Astrocyte (in vitro differentiated cells and primary cell): ENCODE measurements at regions not wholly inside any gene's neighbourhood (a gene's known extent, or its start where the extent isn't known, plus 50 kb on each side); places are given as distances from the start of the nearest gene placed in this dataset.

Source experiments
- DNase-seq: peaks from one replicate; pipeline ENCODE4 v3.0.0-alpha.2; 2010; ENCODE audit warnings: low read depth
- FAIRE-seq: peaks from 2 replicates; lab custom pipeline; 2011; peaks lifted over from hg19 to GRCh38; lab: Jason Lieb, UNC
- H2AFZ ChIP-seq: 2 replicates; pipeline ENCODE4 v1.6.0; 2012; ENCODE audit warnings: low read depth, low read length, inconsistent platforms
- H3K27ac ChIP-seq: 2 replicates; pipeline ENCODE4 v1.5.1; 2011; ENCODE audit warnings: low read depth, low read length, inconsistent platforms
- H3K27me3 ChIP-seq: 2 replicates; pipeline ENCODE4 v1.6.0; 2011; ENCODE audit warnings: low read length, inconsistent platforms; ENCODE audit not compliant: insufficient read depth
- H3K36me3 ChIP-seq: 2 replicates; pipeline ENCODE4 v1.5.1; 2011; ENCODE audit warnings: low read length, inconsistent platforms; ENCODE audit not compliant: insufficient read depth
- H3K4me1 ChIP-seq: 2 replicates; pipeline ENCODE4 v1.5.1; 2011; ENCODE audit warnings: low read length, inconsistent platforms; ENCODE audit not compliant: insufficient read depth
- H3K4me2 ChIP-seq: 2 replicates; pipeline ENCODE4 v1.6.0; 2012; ENCODE audit warnings: low read length, inconsistent platforms
- H3K4me3 ChIP-seq: 2 replicates; pipeline ENCODE4 v1.5.1; 2011; ENCODE audit warnings: low read depth, mild to moderate bottlenecking, low read length, inconsistent platforms; ENCODE audit not compliant: insufficient read depth
- H3K79me2 ChIP-seq: 2 replicates; pipeline ENCODE4 v1.6.0; 2012; ENCODE audit warnings: mild to moderate bottlenecking, low read length, inconsistent platforms; ENCODE audit not compliant: insufficient read depth
- H3K9ac ChIP-seq: 2 replicates; pipeline ENCODE4 v1.6.0; 2012; ENCODE audit warnings: mild to moderate bottlenecking, low read length, inconsistent platforms
- H3K9me3 ChIP-seq: 2 replicates; pipeline ENCODE4 v1.5.1; 2012; ENCODE audit warnings: low read depth, mild to moderate bottlenecking, low read length, inconsistent platforms; ENCODE audit not compliant: insufficient read depth
- H4K20me1 ChIP-seq: 2 replicates; pipeline ENCODE4 v1.6.0; 2012; ENCODE audit warnings: low read length, inconsistent platforms; ENCODE audit not compliant: insufficient read depth
- H3K27ac Mint-ChIP-seq: one replicate; pipeline ENCODE4 v1.8.0; 2021; ENCODE audit warnings: mild to moderate bottlenecking, mixed read lengths; ENCODE audit not compliant: unreplicated experiment
- H3K27me3 Mint-ChIP-seq: one replicate; pipeline ENCODE4 v1.8.0; 2021; ENCODE audit warnings: low read depth, mixed read lengths; ENCODE audit not compliant: unreplicated experiment
- H3K36me3 Mint-ChIP-seq: one replicate; pipeline ENCODE4 v1.8.0; 2021; ENCODE audit warnings: low read depth, mixed read lengths; ENCODE audit not compliant: unreplicated experiment
- H3K4me1 Mint-ChIP-seq: one replicate; pipeline ENCODE4 v1.8.0; 2021; ENCODE audit warnings: low read depth, mixed read lengths; ENCODE audit not compliant: unreplicated experiment
- H3K4me3 Mint-ChIP-seq: one replicate; pipeline ENCODE4 v1.8.0; 2021; ENCODE audit warnings: mild to moderate bottlenecking, moderate library complexity, mixed read lengths; ENCODE audit not compliant: unreplicated experiment
- H3K9me3 Mint-ChIP-seq: one replicate; pipeline ENCODE4 v1.8.0; 2021; ENCODE audit warnings: mild to moderate bottlenecking, mixed read lengths; ENCODE audit not compliant: unreplicated experiment
- CTCF ChIP-seq: IDR thresholded peaks from 2 replicates; pipeline ENCODE4 v1.5.1; 2011; ENCODE audit warnings: low read depth, mild to moderate bottlenecking, inconsistent platforms, low read length, moderate library complexity; ENCODE audit not compliant: insufficient read depth
- EZH2 ChIP-seq: IDR thresholded peaks from 2 replicates; pipeline ENCODE4 v1.6.1; 2012; ENCODE audit warnings: mild to moderate bottlenecking, low read length, inconsistent platforms; ENCODE audit not compliant: insufficient read depth

- no peaks in the 10 kb centered on the region for H3K27me3 ChIP-seq
- H3K4me2 ChIP-seq, result no peak overlapping the region
- H4K20me1 ChIP-seq, result no peaks in the 10 kb centered on the region
- Mint-ChIP-seq H3K4me1 (no peaks in the 10 kb centered on the region), H3K27me3 (peaks cover 63% of the 10 kb centered on the region), H3K4me3 (no peak overlapping the region), H3K36me3 (no peaks in the 10 kb centered on the region), H3K27ac (no peak overlapping the region), H3K9me3 (no peaks in the 10 kb centered on the region)
- H3K79me2 ChIP-seq, result no peaks in the 10 kb centered on the region
- no peaks in the 10 kb centered on the region for H3K9me3 ChIP-seq
- FAIRE-seq, result no peak
- H2AFZ ChIP-seq, result no peak overlapping the region
- no peak for TF ChIP-seq EZH2
- no peak for TF ChIP-seq CTCF
- no peaks in the 10 kb centered on the region for H3K4me1 ChIP-seq
- H3K9ac ChIP-seq, result no peak overlapping the region
- H3K4me3 ChIP-seq, result no peak overlapping the region
- no peak overlapping the region for H3K27ac ChIP-seq
- no peak for DNase-seq
- H3K36me3 ChIP-seq, result no peaks in the 10 kb centered on the region
Observed at GRCh38 chr22:22973336-22973735, 85.7 kb downstream of the IGLL5 start.

- no peak overlapping the region for H3K9ac ChIP-seq
- no peak for TF ChIP-seq CTCF
- no peak for TF ChIP-seq EZH2
- H4K20me1 ChIP-seq, result no peaks in the 10 kb centered on the region
- peaks cover 2% of the 10 kb centered on the region for H3K9me3 Mint-ChIP-seq
- H3K4me2 ChIP-seq, result no peak overlapping the region
- no peak overlapping the region for H2AFZ ChIP-seq
- H3K27me3 ChIP-seq, result no peaks in the 10 kb centered on the region
- H3K4me3 Mint-ChIP-seq, result no peak overlapping the region
- H3K27ac ChIP-seq, result no peak overlapping the region
- H3K4me1 Mint-ChIP-seq, result no peaks in the 10 kb centered on the region
- H3K36me3 Mint-ChIP-seq, result no peaks in the 10 kb centered on the region
- no peaks in the 10 kb centered on the region for H3K36me3 ChIP-seq
- no peak overlapping the region for H3K4me3 ChIP-seq
- no peaks in the 10 kb centered on the region for H3K9me3 ChIP-seq
- FAIRE-seq (no peak), DNase-seq (no peak)
- H3K4me1 ChIP-seq, result no peaks in the 10 kb centered on the region
- H3K79me2 ChIP-seq, result no peaks in the 10 kb centered on the region
- peaks cover 61% of the 10 kb centered on the region for H3K27me3 Mint-ChIP-seq
- no peak overlapping the region for H3K27ac Mint-ChIP-seq
Observed at GRCh38 chr22:22974156-22974555, 86.5 kb downstream of the IGLL5 start.

DNA sequence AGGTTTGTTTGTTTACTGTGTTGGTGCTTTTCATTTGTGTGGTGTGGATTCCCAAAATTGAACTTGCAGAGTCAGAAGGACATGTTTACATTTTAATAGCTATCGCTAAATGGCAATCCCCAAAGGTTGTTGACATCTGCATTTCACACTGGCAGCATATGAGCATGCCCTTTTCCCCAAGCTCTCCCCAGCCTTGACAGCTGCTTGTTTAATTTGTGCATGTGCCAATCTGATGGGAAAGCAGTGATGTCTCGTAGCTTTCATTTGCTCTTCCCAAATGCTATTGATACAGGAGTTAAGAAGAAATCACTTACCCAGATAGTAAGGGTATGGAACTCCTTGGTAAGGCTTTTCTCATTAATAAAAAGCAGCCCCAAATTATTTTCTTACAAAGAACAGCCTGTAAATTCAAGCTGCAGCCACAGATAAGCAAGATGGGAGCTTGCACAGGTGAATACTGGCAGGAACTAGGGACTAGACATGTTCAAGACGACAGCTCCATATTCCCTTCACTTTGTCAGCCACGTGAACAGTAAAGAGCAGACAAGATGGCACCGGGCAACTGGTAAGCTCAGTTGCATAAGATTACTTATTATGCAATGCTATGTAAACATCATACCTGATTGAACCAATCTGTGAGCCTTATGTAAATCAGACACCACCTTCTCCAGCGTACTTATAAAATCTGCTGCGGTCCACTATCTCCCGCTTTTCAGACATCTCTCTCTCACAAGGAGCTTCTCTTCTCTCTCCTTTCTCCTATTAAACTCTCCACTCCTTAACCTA lies 87.4 kb downstream of the IGLL5 start:
- H3K9ac ChIP-seq, result no peak overlapping the region
- Mint-ChIP-seq H3K4me1 (no peaks in the 10 kb centered on the region), H3K27me3 (peaks cover 53% of the 10 kb centered on the region), H3K36me3 (no peaks in the 10 kb centered on the region), H3K4me3 (no peak overlapping the region), H3K27ac (no peak overlapping the region), H3K9me3 (peaks cover 2% of the 10 kb centered on the region)
- no peaks in the 10 kb centered on the region for H4K20me1 ChIP-seq
- no peaks in the 10 kb centered on the region for H3K9me3 ChIP-seq
- H3K4me2 ChIP-seq, result no peak overlapping the region
- no peak for DNase-seq
- no peaks in the 10 kb centered on the region for H3K79me2 ChIP-seq
- no peak overlapping the region for H3K27ac ChIP-seq
- no peak overlapping the region for H2AFZ ChIP-seq
- H3K36me3 ChIP-seq, result no peaks in the 10 kb centered on the region
- FAIRE-seq, result no peak
- no peaks in the 10 kb centered on the region for H3K4me1 ChIP-seq
- H3K4me3 ChIP-seq, result no peak overlapping the region
- H3K27me3 ChIP-seq, result no peaks in the 10 kb centered on the region
- TF ChIP-seq CTCF (no peak), EZH2 (no peak)
